Fibroblast of pulmonary artery (primary cell): ENCODE measurements at regions not wholly inside any gene's neighbourhood (a gene's known extent, or its start where the extent isn't known, plus 50 kb on each side); places are given as distances from the start of the nearest gene placed in this dataset.
"Not testable (repeated sequence)": the region's sequence is repeated elsewhere in the genome, so short reads cannot be mapped to it uniquely, and the experiment has no call there.

Experiments
- DNase-seq: peaks from one replicate; pipeline ENCODE4 v3.0.0-alpha.2; 2010; ENCODE audit warnings: low read depth
- H3K4me3 ChIP-seq: replicated peaks from 2 replicates; pipeline ENCODE4 v1.5.1; 2011; ENCODE audit warnings: low read depth, mild to moderate bottlenecking, control low read depth, low read length, moderate library complexity
- TF ChIP-seq, protein P1 (sequence below): IDR thresholded peaks from 2 replicates; pipeline ENCODE4 v1.5.1; 2011; ENCODE audit warnings: mild to moderate bottlenecking, control low read depth, low read length, inconsistent platforms; ENCODE audit errors: missing control alignments

DNA sequence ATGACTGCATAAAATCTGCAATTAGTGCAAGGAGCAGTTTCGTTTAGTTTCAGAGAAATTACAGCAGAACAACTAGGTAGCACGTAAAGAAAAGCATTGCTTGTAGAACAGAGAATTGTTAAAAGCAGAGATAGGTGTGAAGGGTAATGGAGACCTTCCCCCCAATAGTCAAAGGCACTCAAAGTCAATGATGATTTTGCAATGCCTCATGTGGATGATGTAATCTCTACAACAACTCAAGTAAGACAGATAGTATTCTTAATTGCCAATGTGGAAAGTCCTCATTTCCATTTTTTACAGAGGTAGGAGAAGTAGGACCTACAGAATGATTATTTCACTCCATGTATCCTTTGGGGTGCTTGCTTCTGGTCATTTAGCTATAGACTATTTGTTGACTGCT is 94.3 kb upstream of the GNAI1 start:
- no peak for DNase-seq
- no peak overlapping the region for H3K4me3 ChIP-seq
- TF ChIP-seq, protein P1, sequence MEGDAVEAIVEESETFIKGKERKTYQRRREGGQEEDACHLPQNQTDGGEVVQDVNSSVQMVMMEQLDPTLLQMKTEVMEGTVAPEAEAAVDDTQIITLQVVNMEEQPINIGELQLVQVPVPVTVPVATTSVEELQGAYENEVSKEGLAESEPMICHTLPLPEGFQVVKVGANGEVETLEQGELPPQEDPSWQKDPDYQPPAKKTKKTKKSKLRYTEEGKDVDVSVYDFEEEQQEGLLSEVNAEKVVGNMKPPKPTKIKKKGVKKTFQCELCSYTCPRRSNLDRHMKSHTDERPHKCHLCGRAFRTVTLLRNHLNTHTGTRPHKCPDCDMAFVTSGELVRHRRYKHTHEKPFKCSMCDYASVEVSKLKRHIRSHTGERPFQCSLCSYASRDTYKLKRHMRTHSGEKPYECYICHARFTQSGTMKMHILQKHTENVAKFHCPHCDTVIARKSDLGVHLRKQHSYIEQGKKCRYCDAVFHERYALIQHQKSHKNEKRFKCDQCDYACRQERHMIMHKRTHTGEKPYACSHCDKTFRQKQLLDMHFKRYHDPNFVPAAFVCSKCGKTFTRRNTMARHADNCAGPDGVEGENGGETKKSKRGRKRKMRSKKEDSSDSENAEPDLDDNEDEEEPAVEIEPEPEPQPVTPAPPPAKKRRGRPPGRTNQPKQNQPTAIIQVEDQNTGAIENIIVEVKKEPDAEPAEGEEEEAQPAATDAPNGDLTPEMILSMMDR = no peak

DNA sequence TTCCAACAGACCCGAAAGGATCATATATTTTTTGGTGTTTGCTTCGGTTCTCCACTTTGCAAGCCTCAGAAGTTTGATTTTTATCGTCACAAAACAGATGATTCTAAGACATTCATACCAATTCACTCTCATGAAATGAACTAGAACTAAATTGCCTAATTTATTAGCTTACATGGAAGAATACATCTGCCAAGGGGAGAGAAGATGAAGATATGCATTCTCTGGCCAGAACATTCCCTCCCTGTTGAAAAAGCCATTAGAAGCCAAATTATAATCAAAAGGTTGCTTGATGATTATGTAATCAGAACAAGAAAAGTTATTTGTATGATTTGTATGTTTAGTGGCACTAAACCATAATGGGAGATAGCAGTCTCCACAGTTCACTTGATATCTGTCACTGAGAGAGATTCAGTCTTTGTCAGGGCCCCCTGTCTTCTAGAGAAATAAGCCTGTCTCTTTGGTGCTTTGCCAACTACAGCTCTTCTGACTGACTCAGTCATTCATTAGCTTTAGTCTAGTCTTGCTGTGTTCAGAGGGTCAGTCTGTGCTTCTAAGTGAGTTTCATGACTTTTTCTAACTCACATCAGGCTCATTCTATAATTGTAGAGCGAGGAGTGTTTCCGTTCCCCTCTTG is 95.3 kb upstream of the GNAI1 start:
- TF ChIP-seq, protein P1 = no peak
- DNase-seq = peak; percentile 27
- no peak overlapping the region for H3K4me3 ChIP-seq

DNA sequence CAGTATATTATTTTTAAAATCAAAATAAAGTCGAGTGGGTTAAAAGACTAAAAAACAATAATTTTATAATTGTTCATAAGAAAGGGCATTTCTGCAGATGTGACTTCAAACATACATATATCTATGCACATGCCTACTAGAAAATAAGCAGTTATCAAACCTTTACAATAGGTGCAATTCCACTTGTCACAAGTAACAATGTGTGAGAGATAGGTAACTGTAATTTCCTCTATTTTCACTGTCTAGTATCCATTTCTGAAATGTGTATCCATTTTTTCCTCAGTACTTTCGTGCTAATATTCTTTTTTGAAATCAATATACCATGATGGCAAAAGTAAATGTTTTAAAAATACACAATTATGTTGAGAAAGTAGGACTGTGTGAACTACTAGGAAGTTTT is 96.9 kb upstream of the GNAI1 start:
- TF ChIP-seq, protein P1 = no peak
- no peak overlapping the region for H3K4me3 ChIP-seq
- no peak for DNase-seq

DNA sequence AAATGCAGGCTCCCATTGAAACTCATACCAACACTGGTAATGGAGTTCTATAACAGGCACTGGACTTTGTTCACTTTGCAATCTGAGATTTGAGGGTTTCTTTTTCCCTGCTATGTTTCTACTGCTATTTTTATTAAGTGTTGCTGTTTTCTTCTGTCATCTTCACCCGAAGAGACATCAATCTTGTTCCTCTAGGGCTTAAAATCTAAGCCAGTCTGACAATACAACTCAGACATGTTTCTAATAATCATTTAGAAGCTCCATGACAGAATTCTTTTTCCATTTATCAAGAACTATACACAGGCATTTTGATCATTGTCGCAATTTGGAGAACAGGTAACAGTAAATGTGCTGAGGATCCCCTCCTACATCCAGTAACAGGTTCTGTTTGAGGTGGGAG is 98.5 kb upstream of the GNAI1 start:
- TF ChIP-seq, protein P1 = no peak
- no peak overlapping the region for H3K4me3 ChIP-seq
- DNase-seq = no peak

DNA sequence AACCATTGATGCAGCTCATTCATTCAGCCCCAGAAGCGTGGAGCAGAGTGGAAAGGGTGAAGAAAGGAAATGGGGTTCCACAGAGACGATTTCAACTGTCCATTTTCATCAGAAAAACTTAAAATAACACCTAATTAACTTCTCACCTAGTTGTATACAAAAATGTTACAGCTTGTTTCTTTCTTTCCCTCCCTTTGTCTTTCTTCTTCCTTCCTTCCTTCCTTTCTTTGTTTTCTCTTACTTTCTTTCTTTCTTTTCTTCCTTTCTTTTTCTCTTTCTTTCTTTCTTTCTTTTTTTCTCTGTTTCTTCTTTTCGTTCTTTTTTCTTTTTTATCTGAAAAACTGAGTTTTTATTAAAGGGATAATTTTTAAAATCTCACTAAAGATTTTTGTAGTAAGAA is 105.9 kb upstream of the GNAI1 start:
- no peak overlapping the region for H3K4me3 ChIP-seq
- TF ChIP-seq, protein P1 = no peak
- DNase-seq = no peak

DNA sequence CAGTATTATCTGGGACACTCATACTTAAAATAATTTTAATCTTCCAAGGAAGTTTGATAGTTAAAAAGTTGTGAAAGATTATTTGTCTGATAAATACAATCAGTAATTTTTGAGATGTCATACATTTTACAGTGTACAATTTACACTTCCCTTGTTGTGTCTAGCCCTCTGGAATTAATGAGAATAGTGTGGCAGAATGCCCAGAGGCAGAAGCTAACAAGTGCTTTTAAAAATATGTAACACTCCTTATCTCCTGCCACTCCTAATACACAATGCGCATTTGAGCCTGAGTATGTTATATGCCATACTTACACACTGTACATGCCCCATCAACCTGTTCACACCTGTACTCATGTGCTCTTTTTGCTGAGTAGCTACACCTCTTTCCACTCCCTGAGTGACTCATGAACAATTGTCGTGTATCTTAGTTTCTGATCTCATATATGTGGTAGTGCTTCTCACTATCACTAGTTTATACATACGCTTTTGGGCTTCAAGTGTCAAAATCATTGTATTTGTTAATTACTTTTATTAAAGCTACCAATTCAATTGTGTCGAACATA is 106.9 kb upstream of the GNAI1 start:
- no peak overlapping the region for H3K4me3 ChIP-seq
- TF ChIP-seq, protein P1 = no peak
- DNase-seq = no peak

DNA sequence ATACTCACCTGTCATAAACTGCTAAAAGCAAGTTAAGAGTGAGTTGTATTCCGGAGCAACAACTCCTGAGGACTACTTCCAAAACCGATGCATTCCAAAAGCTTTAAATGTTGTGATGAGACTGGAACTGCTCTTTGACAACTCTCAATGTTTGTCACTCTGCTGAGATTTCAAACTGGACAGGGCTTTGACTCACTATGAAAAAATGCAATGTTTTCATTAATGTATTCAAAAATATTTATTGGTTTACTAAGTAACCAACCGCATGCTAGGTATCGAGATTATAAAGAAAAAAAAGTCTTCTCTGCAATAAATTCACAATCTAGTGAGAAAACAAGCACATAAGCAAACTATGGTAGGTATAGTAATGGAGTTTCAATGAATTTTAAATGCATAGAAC is 107.9 kb upstream of the GNAI1 start:
- TF ChIP-seq, protein P1 = no peak
- DNase-seq = no peak
- H3K4me3 ChIP-seq = no peak overlapping the region

DNA sequence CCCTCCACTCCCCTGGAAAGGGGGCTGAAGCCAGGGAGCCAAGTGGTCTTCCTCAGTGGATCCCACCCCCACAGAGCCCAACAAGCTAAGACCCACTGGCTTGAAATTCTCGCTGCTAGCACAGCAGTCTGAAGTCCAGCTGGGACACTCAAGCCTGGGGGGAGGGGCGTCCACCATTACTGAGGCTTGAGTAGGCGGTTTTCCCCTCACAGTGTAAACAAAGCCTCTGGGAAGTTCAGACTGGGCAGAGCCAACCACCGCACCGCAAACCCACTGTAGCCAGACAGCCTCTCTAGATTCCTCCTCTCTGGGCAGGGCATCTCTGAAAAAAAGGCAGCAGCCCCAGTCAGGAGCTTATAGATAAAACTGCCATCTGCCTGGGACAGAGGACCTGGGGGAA is 114.4 kb upstream of the GNAI1 start:
- H3K4me3 ChIP-seq, DNase-seq: not testable (repeated sequence)

DNA sequence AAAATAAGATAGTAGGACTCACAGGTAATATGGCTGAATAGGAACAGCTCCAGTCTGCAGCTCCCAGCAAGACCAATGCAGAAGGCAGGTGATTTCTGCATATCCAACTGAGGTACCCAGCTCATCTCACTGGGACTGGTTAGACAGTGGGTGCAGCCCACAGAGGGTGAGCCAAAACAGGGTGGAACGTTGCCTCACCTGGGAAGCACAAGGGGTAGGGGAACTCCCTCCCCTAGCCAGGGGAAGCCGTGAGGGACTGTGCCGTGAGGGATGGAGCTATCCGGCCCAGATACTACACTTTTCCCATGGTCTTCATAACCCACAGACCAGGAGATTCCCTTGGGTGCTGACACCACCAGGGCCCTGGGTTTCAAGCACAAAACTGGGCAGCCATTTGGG is 114.8 kb upstream of the GNAI1 start:
- H3K4me3 ChIP-seq, DNase-seq: not testable (repeated sequence)
